HEK293 (cell line): ENCODE measurements at regions not wholly inside any gene's neighbourhood (a gene's known extent, or its start where the extent isn't known, plus 50 kb on each side); places are given as distances from the start of the nearest gene placed in this dataset.

Experiments used
- CTCF ChIP-seq: fragments of 450-650 bp; formaldehyde crosslinking; IDR thresholded peaks from 2 replicates; pipeline ENCODE4 v1.5.1; 2016; ENCODE audit warnings: missing biosample characterization, missing genetic modification characterization
- KLF16 ChIP-seq: fragments of 450-650 bp; formaldehyde crosslinking; IDR thresholded peaks from 2 replicates; pipeline ENCODE4 v1.5.1; 2017; ENCODE audit warnings: missing biosample characterization, missing genetic modification characterization
- TRIM28 ChIP-seq: IDR thresholded peaks from 2 replicates; pipeline ENCODE4 v1.6.1; 2011; ENCODE audit warnings: low read length, control low read depth, borderline replicate concordance
- ZFP69B ChIP-seq: fragments of 450-650 bp; formaldehyde crosslinking; IDR thresholded peaks from 2 replicates; pipeline ENCODE4 v1.5.1; 2016; ENCODE audit warnings: missing biosample characterization, missing genetic modification characterization
- ZSCAN23 ChIP-seq: fragments of 450-650 bp; formaldehyde crosslinking; IDR thresholded peaks from 2 replicates; pipeline ENCODE4 v1.5.1; 2016; ENCODE audit warnings: missing biosample characterization, missing genetic modification characterization
- TF ChIP-seq, protein P1 (sequence below): fragments of 450-650 bp; formaldehyde crosslinking; IDR thresholded peaks from 2 replicates; pipeline ENCODE4 v1.5.1; 2016; ENCODE audit warnings: missing biosample characterization, missing genetic modification characterization, low read depth

DNA sequence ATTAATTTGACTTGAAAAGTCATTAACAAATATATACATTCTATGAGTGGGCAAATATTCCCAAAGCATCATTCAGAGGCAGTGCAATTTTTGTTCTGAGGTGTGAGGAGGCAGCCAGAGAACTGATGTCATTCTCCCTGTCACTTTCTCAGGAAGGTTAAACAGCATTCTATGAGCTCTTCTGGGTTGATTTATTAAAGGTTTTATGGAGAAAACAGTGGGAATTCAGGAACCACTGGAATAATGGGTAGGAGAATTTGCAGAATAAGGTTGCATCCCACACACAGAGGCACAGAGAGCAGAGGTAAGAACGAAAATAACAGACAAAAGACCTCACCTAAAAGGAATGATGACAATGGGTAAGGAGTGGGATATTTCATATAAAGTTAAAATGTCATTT is 860.6 kb downstream of the TFAP2A start:
- no peak for TF ChIP-seq CTCF (tag by site-specific recombination)
- TF ChIP-seq, protein P1, sequence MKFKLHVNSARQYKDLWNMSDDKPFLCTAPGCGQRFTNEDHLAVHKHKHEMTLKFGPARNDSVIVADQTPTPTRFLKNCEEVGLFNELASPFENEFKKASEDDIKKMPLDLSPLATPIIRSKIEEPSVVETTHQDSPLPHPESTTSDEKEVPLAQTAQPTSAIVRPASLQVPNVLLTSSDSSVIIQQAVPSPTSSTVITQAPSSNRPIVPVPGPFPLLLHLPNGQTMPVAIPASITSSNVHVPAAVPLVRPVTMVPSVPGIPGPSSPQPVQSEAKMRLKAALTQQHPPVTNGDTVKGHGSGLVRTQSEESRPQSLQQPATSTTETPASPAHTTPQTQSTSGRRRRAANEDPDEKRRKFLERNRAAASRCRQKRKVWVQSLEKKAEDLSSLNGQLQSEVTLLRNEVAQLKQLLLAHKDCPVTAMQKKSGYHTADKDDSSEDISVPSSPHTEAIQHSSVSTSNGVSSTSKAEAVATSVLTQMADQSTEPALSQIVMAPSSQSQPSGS (tag by site-specific recombination): no peak
- no peak for TF ChIP-seq ZFP69B (tag by site-specific recombination)
- TF ChIP-seq KLF16 (tag by site-specific recombination): no peak
- no peak for TF ChIP-seq ZSCAN23 (tag by site-specific recombination)
- TF ChIP-seq TRIM28: no peak
